Gastroesophageal sphincter (tissue), 3 donors: ENCODE measurements at regions not wholly inside any gene's neighbourhood (a gene's known extent, or its start where the extent isn't known, plus 50 kb on each side); places are given as distances from the start of the nearest gene placed in this dataset.

Source experiments
- CTCF ChIP-seq, 4 experiments: fragments of 200-600 bp in 2 of 4; fragments of 450-650 bp in 2 of 4; sonication (generic) in 1 of 4; IDR thresholded peaks; one replicate each; pipeline ENCODE4 v1.5.1; 2017 to 2019; ENCODE audit warnings: antibody characterized with exemption in 4 of 4, mild to moderate bottlenecking in 2 of 4, moderate library complexity in 2 of 4
- EP300 ChIP-seq: sonication (generic); formaldehyde crosslinking; IDR thresholded peaks from one replicate; pipeline ENCODE4 v1.6.1; 2017; ENCODE audit warnings: antibody characterized with exemption, mild to moderate bottlenecking
- POLR2A ChIP-seq, 2 donors: fragments of 450-650 bp; IDR thresholded peaks; one replicate each; pipeline ENCODE4 v1.6.1; 2017; ENCODE audit warnings: antibody characterized with exemption in 2 of 2, mild to moderate bottlenecking in 2 of 2, moderate library complexity in 1 of 2
- POLR2AphosphoS5 ChIP-seq: sonication (generic); formaldehyde crosslinking; IDR thresholded peaks from one replicate; pipeline ENCODE4 v1.6.1; 2017; ENCODE audit warnings: antibody characterized with exemption

- no peak for TF ChIP-seq CTCF (IDR thresholded peaks at IDR 0.05)
- no peak for TF ChIP-seq POLR2A (IDR thresholded peaks at IDR 0.05)
- no peak for TF ChIP-seq EP300
- no peak for TF ChIP-seq POLR2AphosphoS5
Observed at GRCh38 chr3:25084016-25084415, 344.0 kb upstream of the RARB start.
